ENCODE measurements at regions not wholly inside any gene's neighbourhood (a gene's known extent, or its start where the extent isn't known, plus 50 kb on each side); places are given as distances from the start of the nearest gene placed in this dataset.

GRCh38 chr11:80196041-80196440 is 755.2 kb upstream of the TENM4 start:
- ATAC-seq (ENCODE audit: poor library complexity) (no peak), DNase-seq (no peak)
- no peak overlapping the region for H3K27ac ChIP-seq (ENCODE audit: low read depth in 1 of 2, low read length in 2 of 2)
- H3K36me3 ChIP-seq (ENCODE audit: insufficient read depth, low read length), result no peaks in the 10 kb centered on the region
- H3K27me3 ChIP-seq (ENCODE audit: control insufficient read depth in 1 of 2, insufficient read depth in 2 of 2, low read length in 2 of 2), result no peaks in the 10 kb centered on the region
- intact Hi-C loops (cut with DNase I, micrococcal nuclease), result no loop called here
- H3K27ac Mint-ChIP-seq, result no peak overlapping the region
- H3K4me1 ChIP-seq (ENCODE audit: insufficient read depth, low read length), result no peaks in the 10 kb centered on the region
- no peak overlapping the region for H3K4me3 Mint-ChIP-seq
- no peaks in the 10 kb centered on the region for H3K9me3 ChIP-seq (ENCODE audit: control insufficient read depth in 1 of 2, insufficient read depth in 1 of 2, low read length in 2 of 2)
- H3K4me1 Mint-ChIP-seq (ENCODE audit: low read depth), result no peaks in the 10 kb centered on the region
- H3K27me3 Mint-ChIP-seq, result no peaks in the 10 kb centered on the region
- H3K9me3 Mint-ChIP-seq, result peaks cover 7% of the 10 kb centered on the region
- CTCF ChIA-PET, result no interaction called here
- H3K36me3 Mint-ChIP-seq (ENCODE audit: low read depth), result no peaks in the 10 kb centered on the region
- H3K4me3 ChIP-seq (ENCODE audit: low read length), result no peak overlapping the region
- POLR2A ChIA-PET, result no interaction called here
- no peak for TF ChIP-seq CTCF (IDR thresholded peaks at IDR 0.05)

- no peaks in the 10 kb centered on the region for H3K36me3 Mint-ChIP-seq (ENCODE audit: low read depth)
- H3K4me1 Mint-ChIP-seq (ENCODE audit: low read depth), result no peaks in the 10 kb centered on the region
- ATAC-seq (ENCODE audit: poor library complexity), result no peak
- CTCF ChIA-PET, result no interaction called here
- Histone ChIP-seq H3K9me3 (ENCODE audit: control insufficient read depth in 1 of 2, insufficient read depth in 1 of 2, low read length in 2 of 2) (no peaks in the 10 kb centered on the region), H3K27ac (ENCODE audit: low read depth in 1 of 2, low read length in 2 of 2) (no peak overlapping the region), H3K4me1 (ENCODE audit: insufficient read depth, low read length) (no peaks in the 10 kb centered on the region), H3K27me3 (ENCODE audit: control insufficient read depth in 1 of 2, insufficient read depth in 2 of 2, low read length in 2 of 2) (no peaks in the 10 kb centered on the region), H3K36me3 (ENCODE audit: insufficient read depth, low read length) (no peaks in the 10 kb centered on the region), H3K4me3 (ENCODE audit: low read length) (no peak overlapping the region)
- TF ChIP-seq CTCF (IDR thresholded peaks at IDR 0.05), result no peak
- H3K27ac Mint-ChIP-seq, result no peak overlapping the region
- H3K27me3 Mint-ChIP-seq, result no peaks in the 10 kb centered on the region
- no peak for DNase-seq
- H3K4me3 Mint-ChIP-seq, result no peak overlapping the region
- H3K9me3 Mint-ChIP-seq, result peaks cover 6% of the 10 kb centered on the region
- POLR2A ChIA-PET, result no interaction called here
- intact Hi-C loops (cut with DNase I, micrococcal nuclease), result no loop called here
Measured at GRCh38 chr11:80194625-80195024, 753.8 kb upstream of the TENM4 start.

- no peak overlapping the region for H3K27ac ChIP-seq (ENCODE audit: low read depth in 1 of 2, low read length in 2 of 2)
- peaks cover 6% of the 10 kb centered on the region for H3K9me3 Mint-ChIP-seq
- H3K4me1 Mint-ChIP-seq (ENCODE audit: low read depth), result no peaks in the 10 kb centered on the region
- H3K9me3 ChIP-seq (ENCODE audit: control insufficient read depth in 1 of 2, insufficient read depth in 1 of 2, low read length in 2 of 2), result no peaks in the 10 kb centered on the region
- no peaks in the 10 kb centered on the region for H3K27me3 ChIP-seq (ENCODE audit: control insufficient read depth in 1 of 2, insufficient read depth in 2 of 2, low read length in 2 of 2)
- no peak overlapping the region for H3K27ac Mint-ChIP-seq
- intact Hi-C loops (cut with DNase I, micrococcal nuclease), result no loop called here
- no peaks in the 10 kb centered on the region for H3K4me1 ChIP-seq (ENCODE audit: insufficient read depth, low read length)
- no peaks in the 10 kb centered on the region for H3K27me3 Mint-ChIP-seq
- H3K4me3 ChIP-seq (ENCODE audit: low read length), result no peak overlapping the region
- no peaks in the 10 kb centered on the region for H3K36me3 Mint-ChIP-seq (ENCODE audit: low read depth)
- CTCF ChIA-PET, result no interaction called here
- no peak for TF ChIP-seq CTCF (IDR thresholded peaks at IDR 0.05)
- no peak for DNase-seq
- H3K4me3 Mint-ChIP-seq, result no peak overlapping the region
- POLR2A ChIA-PET, result no interaction called here
- ATAC-seq (ENCODE audit: poor library complexity), result no peak
- H3K36me3 ChIP-seq (ENCODE audit: insufficient read depth, low read length), result no peaks in the 10 kb centered on the region
Measured at GRCh38 chr11:80194016-80194415, 753.2 kb upstream of the TENM4 start.

Data from CD4-positive, alpha-beta T cell (primary cell).